Stomach (tissue), 4 donors: ENCODE measurements at regions not wholly inside any gene's neighbourhood (a gene's known extent, or its start where the extent isn't known, plus 50 kb on each side); places are given as distances from the start of the nearest gene placed in this dataset.

Source experiments
- POLR2A ChIP-seq, 4 donors: fragments of 450-650 bp; IDR thresholded peaks; one replicate each; pipeline ENCODE4 v1.6.1; 2016; ENCODE audit warnings: antibody characterized with exemption in 4 of 4, control low read depth in 2 of 4, mild to moderate bottlenecking in 1 of 4, moderate library complexity in 1 of 4
- TF ChIP-seq, protein P1 (sequence below), 7 experiments: fragments of 450-650 bp in 4 of 7; fragments of 200-600 bp in 3 of 7; sonication (generic) in 3 of 7; IDR thresholded peaks; one replicate each; pipeline ENCODE4 v1.5.1; 2016 to 2019; ENCODE audit warnings: antibody characterized with exemption in 7 of 7, control low read depth in 2 of 7, mild to moderate bottlenecking in 1 of 7

DNA sequence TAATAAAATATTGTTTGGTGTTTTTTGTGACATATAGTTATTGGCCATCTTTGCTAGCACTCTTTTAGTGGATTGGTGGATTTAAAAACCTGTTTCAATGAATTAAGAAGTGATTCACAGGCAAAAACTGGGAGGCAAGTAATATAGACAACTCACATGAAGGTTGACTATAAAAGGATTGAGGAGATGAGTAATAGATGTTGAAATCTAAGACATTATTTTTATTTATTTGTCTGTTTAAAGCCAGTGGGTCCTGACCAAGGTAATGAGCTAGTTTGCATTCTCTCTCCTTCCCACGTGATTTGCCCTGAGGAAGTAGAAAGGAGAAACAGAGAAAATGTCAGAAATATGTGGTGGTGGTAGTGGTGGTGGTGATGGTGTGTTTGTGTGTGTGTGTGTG, 351.5 kb upstream of the ZP4 start:
- no peak for TF ChIP-seq POLR2A (IDR thresholded peaks at IDR 0.05)
- TF ChIP-seq, protein P1, sequence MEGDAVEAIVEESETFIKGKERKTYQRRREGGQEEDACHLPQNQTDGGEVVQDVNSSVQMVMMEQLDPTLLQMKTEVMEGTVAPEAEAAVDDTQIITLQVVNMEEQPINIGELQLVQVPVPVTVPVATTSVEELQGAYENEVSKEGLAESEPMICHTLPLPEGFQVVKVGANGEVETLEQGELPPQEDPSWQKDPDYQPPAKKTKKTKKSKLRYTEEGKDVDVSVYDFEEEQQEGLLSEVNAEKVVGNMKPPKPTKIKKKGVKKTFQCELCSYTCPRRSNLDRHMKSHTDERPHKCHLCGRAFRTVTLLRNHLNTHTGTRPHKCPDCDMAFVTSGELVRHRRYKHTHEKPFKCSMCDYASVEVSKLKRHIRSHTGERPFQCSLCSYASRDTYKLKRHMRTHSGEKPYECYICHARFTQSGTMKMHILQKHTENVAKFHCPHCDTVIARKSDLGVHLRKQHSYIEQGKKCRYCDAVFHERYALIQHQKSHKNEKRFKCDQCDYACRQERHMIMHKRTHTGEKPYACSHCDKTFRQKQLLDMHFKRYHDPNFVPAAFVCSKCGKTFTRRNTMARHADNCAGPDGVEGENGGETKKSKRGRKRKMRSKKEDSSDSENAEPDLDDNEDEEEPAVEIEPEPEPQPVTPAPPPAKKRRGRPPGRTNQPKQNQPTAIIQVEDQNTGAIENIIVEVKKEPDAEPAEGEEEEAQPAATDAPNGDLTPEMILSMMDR (IDR thresholded peaks at IDR 0.05): no peak
